OCI-LY1 (cell line): ENCODE measurements at regions not wholly inside any gene's neighbourhood (a gene's known extent, or its start where the extent isn't known, plus 50 kb on each side); places are given as distances from the start of the nearest gene placed in this dataset.

ENCODE experiments used
- H2AFZ ChIP-seq: fragments of 200-600 bp; sonication (generic), shearing (Covaris generic); 2 replicates; pipeline ENCODE4 v1.6.0; 2014; ENCODE audit warnings: antibody characterized with exemption, mild to moderate bottlenecking, low read length
- H3F3A ChIP-seq: fragments of 200-600 bp; sonication (generic), shearing (Covaris generic); 2 replicates; pipeline ENCODE4 v1.6.0; 2014; ENCODE audit warnings: mild to moderate bottlenecking, antibody characterized with exemption, low read length, moderate library complexity; ENCODE audit not compliant: insufficient read depth
- H3K27ac ChIP-seq: fragments of 200-600 bp; sonication (generic); 2 replicates; pipeline ENCODE4 v1.5.1; 2014; ENCODE audit warnings: low read length, mixed run types, mild to moderate bottlenecking, low read depth; ENCODE audit not compliant: poor library complexity, severe bottlenecking
- H3K27me3 ChIP-seq: fragments of 200-600 bp; sonication (generic); 2 replicates; pipeline ENCODE4 v1.6.0; 2014; ENCODE audit warnings: antibody characterized with exemption, mild to moderate bottlenecking, low read length, moderate library complexity; ENCODE audit not compliant: insufficient read depth
- H3K36me3 ChIP-seq: fragments of 200-600 bp; sonication (generic); 2 replicates; pipeline ENCODE4 v1.6.1; 2014; ENCODE audit warnings: mild to moderate bottlenecking, antibody characterized with exemption, low read length, moderate library complexity, mixed read lengths; ENCODE audit not compliant: insufficient read depth
- H3K4me1 ChIP-seq: fragments of 200-600 bp; sonication (generic); 2 replicates; pipeline ENCODE4 v1.5.1; 2014; ENCODE audit warnings: mild to moderate bottlenecking, low read length, moderate library complexity; ENCODE audit not compliant: insufficient read depth, severe bottlenecking
- H3K4me2 ChIP-seq: fragments of 200-600 bp; sonication (generic), shearing (Covaris generic); 2 replicates; pipeline ENCODE4 v1.6.1; 2014; ENCODE audit warnings: low read length
- H3K4me3 ChIP-seq: fragments of 200-600 bp; sonication (generic); 2 replicates; pipeline ENCODE4 v1.5.1; 2014; ENCODE audit warnings: low read length, low read depth, mild to moderate bottlenecking, mixed read lengths; ENCODE audit not compliant: poor library complexity, severe bottlenecking
- H3K79me2 ChIP-seq: fragments of 200-600 bp; shearing (Covaris generic); 2 replicates; pipeline ENCODE4 v1.6.1; 2016; ENCODE audit warnings: mixed run types, low read length, mixed read lengths; ENCODE audit not compliant: insufficient read depth
- H3K9ac ChIP-seq: fragments of 200-600 bp; sonication (generic), shearing (Covaris generic); 2 replicates; pipeline ENCODE4 v1.6.1; 2014; ENCODE audit warnings: mild to moderate bottlenecking, low read length, mixed read lengths
- H3K9me2 ChIP-seq: fragments of 200-600 bp; sonication (generic), shearing (Covaris generic); 2 replicates; pipeline ENCODE4 v1.6.1; 2014; ENCODE audit warnings: low read depth, mild to moderate bottlenecking, low read length, mixed read lengths
- H3K9me3 ChIP-seq: fragments of 200-600 bp; shearing (Covaris generic); 2 replicates; pipeline ENCODE4 v1.6.1; 2014; ENCODE audit warnings: low read length, mixed read lengths
- H4K20me1 ChIP-seq: fragments of 200-600 bp; sonication (generic), shearing (Covaris generic); 2 replicates; pipeline ENCODE4 v1.6.0; 2016; ENCODE audit warnings: mild to moderate bottlenecking, low read length; ENCODE audit not compliant: insufficient read depth
- EZH2 ChIP-seq: fragments of 200-600 bp; sonication (generic), shearing (Covaris generic); IDR thresholded peaks from 2 replicates; pipeline ENCODE4 v1.8.0; 2017; ENCODE audit warnings: borderline replicate concordance, mixed run types, mild to moderate bottlenecking, antibody characterized with exemption, low read length, moderate library complexity, mixed read lengths
- TF ChIP-seq, protein P1 (sequence below): fragments of 200-600 bp; sonication (generic), shearing (Covaris generic); IDR thresholded peaks from 2 replicates; pipeline ENCODE4 v1.5.1; 2017; ENCODE audit warnings: mild to moderate bottlenecking, antibody characterized with exemption, low read length, moderate library complexity, mixed read lengths

DNA sequence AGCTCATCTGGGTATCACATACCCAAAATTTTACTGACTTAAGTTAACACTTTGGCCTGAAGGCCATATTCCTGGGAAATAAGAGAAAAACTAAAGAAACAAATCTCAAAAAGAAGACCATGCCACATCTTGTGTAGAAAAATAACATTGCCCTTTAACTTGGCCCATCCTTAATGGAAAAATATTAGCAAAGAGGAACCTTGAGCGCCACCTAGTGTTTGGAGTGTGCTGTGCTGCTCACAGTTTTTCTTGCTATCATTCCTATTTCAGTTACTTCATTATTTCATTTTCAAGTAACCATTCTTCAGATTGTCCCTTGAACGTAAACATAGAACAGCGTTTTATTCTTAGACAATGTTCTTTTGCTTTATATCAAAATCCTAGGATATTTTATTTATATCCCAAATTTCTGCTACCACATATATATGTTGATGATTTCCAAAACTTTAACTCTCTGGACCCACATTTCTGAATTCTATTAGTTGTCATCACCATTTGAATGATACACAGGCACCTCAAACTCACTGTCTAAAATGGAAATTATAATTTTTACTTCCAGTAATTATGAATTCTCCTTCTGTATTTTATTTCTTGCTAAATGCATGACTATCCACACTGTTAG lies 999.0 kb upstream of the ADGRL3 start:
- no peak overlapping the region for H3K9ac ChIP-seq
- H3K4me2 ChIP-seq: no peak overlapping the region
- no peaks in the 10 kb centered on the region for H3K9me3 ChIP-seq
- no peaks in the 10 kb centered on the region for H3K27me3 ChIP-seq
- H3K4me3 ChIP-seq: no peak overlapping the region
- TF ChIP-seq, protein P1, sequence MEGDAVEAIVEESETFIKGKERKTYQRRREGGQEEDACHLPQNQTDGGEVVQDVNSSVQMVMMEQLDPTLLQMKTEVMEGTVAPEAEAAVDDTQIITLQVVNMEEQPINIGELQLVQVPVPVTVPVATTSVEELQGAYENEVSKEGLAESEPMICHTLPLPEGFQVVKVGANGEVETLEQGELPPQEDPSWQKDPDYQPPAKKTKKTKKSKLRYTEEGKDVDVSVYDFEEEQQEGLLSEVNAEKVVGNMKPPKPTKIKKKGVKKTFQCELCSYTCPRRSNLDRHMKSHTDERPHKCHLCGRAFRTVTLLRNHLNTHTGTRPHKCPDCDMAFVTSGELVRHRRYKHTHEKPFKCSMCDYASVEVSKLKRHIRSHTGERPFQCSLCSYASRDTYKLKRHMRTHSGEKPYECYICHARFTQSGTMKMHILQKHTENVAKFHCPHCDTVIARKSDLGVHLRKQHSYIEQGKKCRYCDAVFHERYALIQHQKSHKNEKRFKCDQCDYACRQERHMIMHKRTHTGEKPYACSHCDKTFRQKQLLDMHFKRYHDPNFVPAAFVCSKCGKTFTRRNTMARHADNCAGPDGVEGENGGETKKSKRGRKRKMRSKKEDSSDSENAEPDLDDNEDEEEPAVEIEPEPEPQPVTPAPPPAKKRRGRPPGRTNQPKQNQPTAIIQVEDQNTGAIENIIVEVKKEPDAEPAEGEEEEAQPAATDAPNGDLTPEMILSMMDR: peak; percentile 90
- TF ChIP-seq EZH2: no peak
- no peaks in the 10 kb centered on the region for H3K79me2 ChIP-seq
- H3K4me1 ChIP-seq: no peaks in the 10 kb centered on the region
- no peaks in the 10 kb centered on the region for H3F3A ChIP-seq
- no peaks in the 10 kb centered on the region for H3K36me3 ChIP-seq
- no peaks in the 10 kb centered on the region for H3K9me2 ChIP-seq
- no peak overlapping the region for H2AFZ ChIP-seq
- no peaks in the 10 kb centered on the region for H4K20me1 ChIP-seq
- H3K27ac ChIP-seq: no peak overlapping the region

DNA sequence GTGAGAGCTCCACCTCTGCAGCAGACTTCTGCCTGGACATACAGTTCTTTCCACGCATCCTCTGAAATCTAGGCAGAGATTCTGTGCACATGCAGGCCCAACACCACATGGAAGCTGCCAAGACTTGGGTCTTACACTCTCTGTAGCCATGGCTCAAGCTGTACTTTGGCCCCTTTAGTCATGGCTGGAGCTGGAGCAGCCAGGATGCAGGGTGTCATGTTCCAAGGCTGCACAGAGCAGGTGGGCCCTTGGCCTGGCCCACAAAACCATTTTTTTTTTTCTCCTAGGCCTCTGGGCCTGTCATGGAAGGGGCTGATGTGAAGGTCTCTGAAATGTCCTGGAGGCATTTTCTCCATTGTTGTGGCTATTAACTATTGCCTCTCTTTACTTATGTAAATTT lies 990.5 kb upstream of the ADGRL3 start:
- Histone ChIP-seq H3K9me3 (no peaks in the 10 kb centered on the region), H2AFZ (no peak overlapping the region), H3K4me2 (no peak overlapping the region), H4K20me1 (no peaks in the 10 kb centered on the region), H3K27ac (no peak overlapping the region), H3K27me3 (no peaks in the 10 kb centered on the region), H3K36me3 (no peaks in the 10 kb centered on the region), H3K4me3 (no peak overlapping the region), H3K9me2 (no peaks in the 10 kb centered on the region), H3K4me1 (no peaks in the 10 kb centered on the region), H3F3A (no peaks in the 10 kb centered on the region), H3K9ac (no peak overlapping the region), H3K79me2 (no peaks in the 10 kb centered on the region)
- TF ChIP-seq, protein P1: no peak
- TF ChIP-seq EZH2: no peak

DNA sequence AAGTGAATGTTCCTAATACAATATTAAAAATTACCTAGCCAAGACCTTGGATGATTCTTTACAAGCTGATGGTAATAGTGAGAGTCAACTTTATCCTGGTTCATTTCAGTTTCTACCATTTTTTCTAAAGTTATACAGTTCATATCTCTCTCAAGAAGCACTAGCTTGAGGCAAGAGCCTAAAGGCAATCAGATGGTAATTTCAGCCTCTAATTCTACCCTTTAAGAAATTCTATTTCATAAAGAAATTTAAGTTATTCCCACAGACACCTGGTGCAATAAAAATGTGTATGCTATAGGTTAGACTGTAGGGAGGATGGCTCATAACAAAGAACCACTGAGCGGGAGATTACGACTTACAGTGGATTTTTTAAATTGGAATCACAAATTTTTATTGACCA lies 984.2 kb upstream of the ADGRL3 start:
- Histone ChIP-seq H3K9me2 (no peaks in the 10 kb centered on the region), H4K20me1 (no peaks in the 10 kb centered on the region), H3K79me2 (no peaks in the 10 kb centered on the region), H3K36me3 (no peaks in the 10 kb centered on the region), H3K4me2 (no peak overlapping the region), H3K4me3 (no peak overlapping the region), H3F3A (no peaks in the 10 kb centered on the region), H2AFZ (no peak overlapping the region), H3K9ac (no peak overlapping the region), H3K27ac (no peak overlapping the region), H3K9me3 (no peaks in the 10 kb centered on the region), H3K4me1 (no peaks in the 10 kb centered on the region), H3K27me3 (no peaks in the 10 kb centered on the region)
- no peak for TF ChIP-seq EZH2
- TF ChIP-seq, protein P1: no peak
